ENCODE measurements at regions not wholly inside any gene's neighbourhood (a gene's known extent, or its start where the extent isn't known, plus 50 kb on each side); places are given as distances from the start of the nearest gene placed in this dataset.
A peak's percentile ranks its signal among the peaks of the same experiment; 100 is the strongest.

GRCh38 chr12:116454076-116454475, 105.1 kb upstream of the MAP1LC3B2 start:
- TF ChIP-seq, protein P1, sequence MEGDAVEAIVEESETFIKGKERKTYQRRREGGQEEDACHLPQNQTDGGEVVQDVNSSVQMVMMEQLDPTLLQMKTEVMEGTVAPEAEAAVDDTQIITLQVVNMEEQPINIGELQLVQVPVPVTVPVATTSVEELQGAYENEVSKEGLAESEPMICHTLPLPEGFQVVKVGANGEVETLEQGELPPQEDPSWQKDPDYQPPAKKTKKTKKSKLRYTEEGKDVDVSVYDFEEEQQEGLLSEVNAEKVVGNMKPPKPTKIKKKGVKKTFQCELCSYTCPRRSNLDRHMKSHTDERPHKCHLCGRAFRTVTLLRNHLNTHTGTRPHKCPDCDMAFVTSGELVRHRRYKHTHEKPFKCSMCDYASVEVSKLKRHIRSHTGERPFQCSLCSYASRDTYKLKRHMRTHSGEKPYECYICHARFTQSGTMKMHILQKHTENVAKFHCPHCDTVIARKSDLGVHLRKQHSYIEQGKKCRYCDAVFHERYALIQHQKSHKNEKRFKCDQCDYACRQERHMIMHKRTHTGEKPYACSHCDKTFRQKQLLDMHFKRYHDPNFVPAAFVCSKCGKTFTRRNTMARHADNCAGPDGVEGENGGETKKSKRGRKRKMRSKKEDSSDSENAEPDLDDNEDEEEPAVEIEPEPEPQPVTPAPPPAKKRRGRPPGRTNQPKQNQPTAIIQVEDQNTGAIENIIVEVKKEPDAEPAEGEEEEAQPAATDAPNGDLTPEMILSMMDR (IDR thresholded peaks at IDR 0.05; ENCODE audit: unreplicated experiment in 3 of 3) = no peak
- Mint-ChIP-seq H3K36me3 (ENCODE audit: low read depth) (no peaks in the 10 kb centered on the region), H3K4me1 (peaks cover 29% of the 10 kb centered on the region), H3K27me3 (ENCODE audit: low read depth) (peaks cover 7% of the 10 kb centered on the region), H3K4me3 (no peak overlapping the region), H3K9me3 (no peaks in the 10 kb centered on the region), H3K27ac (peak overlapping the region in 1 of 3 experiments; percentile 49)

DNA sequence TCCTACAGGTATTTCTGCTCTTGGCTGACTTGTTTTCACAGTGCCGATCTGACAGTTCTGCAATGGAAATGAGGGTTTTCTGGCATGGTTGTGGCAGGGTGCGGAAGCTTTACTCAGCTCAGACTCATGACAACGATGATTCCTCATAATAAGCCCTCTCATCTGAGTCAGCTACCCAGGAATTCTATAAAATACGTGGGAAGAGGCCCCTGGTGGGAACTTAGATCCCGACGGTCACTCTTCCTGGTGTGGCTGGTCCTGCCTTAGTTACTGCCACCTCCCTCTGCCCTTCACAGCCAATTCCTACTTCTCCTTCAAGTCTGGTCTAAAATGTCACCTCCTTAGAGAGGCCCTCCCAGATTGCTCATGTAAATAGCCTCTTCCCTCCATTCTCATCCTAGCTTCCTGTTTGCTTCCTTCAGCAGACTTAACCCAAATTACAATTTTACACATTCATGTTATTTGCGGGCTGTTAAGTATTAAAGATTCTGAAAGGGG, 104.2 kb upstream of the MAP1LC3B2 start:
- no peaks in the 10 kb centered on the region for H3K9me3 Mint-ChIP-seq
- H3K4me3 Mint-ChIP-seq = peak overlapping the region; percentile 18 to 54 (median 47)
- no peaks in the 10 kb centered on the region for H3K36me3 Mint-ChIP-seq (ENCODE audit: low read depth)
- peak overlapping the region; percentile 92 to 97 (median 95) for H3K27ac Mint-ChIP-seq
- H3K4me1 Mint-ChIP-seq = peaks cover 33% of the 10 kb centered on the region
- H3K27me3 Mint-ChIP-seq (ENCODE audit: low read depth) = peaks cover 7% of the 10 kb centered on the region
- TF ChIP-seq, protein P1 (IDR thresholded peaks at IDR 0.05; ENCODE audit: unreplicated experiment in 3 of 3) = no peak

DNA sequence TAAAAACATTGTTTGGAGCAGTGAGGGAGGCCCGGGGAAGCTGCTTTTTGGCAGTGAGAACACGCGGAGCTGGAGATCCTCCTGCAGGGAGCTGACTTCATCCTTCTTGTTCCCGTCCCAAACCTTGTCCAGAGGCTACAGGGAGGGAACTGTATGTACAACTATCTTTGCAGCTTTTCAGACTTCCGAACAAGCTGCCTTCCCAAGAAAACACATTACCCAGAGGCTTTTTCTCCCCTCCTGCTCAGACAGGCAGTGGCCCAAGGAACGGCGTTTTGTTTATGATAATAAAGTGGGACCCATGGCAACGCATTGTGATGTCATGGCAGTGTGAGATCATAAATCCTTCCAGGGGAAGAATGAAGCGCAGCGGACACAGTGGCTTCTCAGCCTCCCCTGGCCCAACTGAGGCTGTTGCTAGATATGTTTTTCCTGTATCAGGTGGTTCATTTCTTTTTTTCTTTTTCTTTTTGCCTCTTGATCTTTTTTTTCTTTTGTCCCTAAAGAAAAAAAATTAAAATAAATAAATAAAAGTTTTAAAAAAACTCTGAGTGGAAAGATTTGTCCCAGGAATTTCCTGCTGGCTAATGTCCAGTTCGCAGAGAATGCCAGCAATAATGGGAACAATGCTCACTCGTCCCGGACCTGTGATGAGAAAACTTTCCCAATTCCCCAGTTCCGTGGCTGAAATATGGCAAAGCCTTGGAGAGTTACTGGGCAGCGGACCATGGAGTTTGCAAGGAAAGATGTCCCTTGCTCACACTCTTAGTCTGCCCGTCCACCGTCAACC, 103.4 kb upstream of the MAP1LC3B2 start:
- Mint-ChIP-seq H3K4me1 (peaks cover 36% of the 10 kb centered on the region), H3K36me3 (ENCODE audit: low read depth) (no peaks in the 10 kb centered on the region), H3K27ac (peak overlapping the region; percentile 92 to 97 (median 95)), H3K9me3 (no peaks in the 10 kb centered on the region), H3K27me3 (ENCODE audit: low read depth) (peaks cover 7% of the 10 kb centered on the region), H3K4me3 (peak overlapping the region; percentile 47 to 54 (median 48))
- TF ChIP-seq, protein P1 (IDR thresholded peaks at IDR 0.05; ENCODE audit: unreplicated experiment in 3 of 3) = no peak

GRCh38 chr12:116456330-116457082, 102.7 kb upstream of the MAP1LC3B2 start:
- Mint-ChIP-seq H3K36me3 (ENCODE audit: low read depth) (no peaks in the 10 kb centered on the region), H3K4me3 (peak overlapping the region; percentile 20 to 54 (median 48)), H3K27ac (peak overlapping the region; percentile 92 to 96 (median 93)), H3K27me3 (ENCODE audit: low read depth) (peaks cover 7% of the 10 kb centered on the region), H3K4me1 (peaks cover 36% of the 10 kb centered on the region), H3K9me3 (no peaks in the 10 kb centered on the region)
- TF ChIP-seq, protein P1 (IDR thresholded peaks at IDR 0.05; ENCODE audit: unreplicated experiment in 3 of 3) = no peak

DNA sequence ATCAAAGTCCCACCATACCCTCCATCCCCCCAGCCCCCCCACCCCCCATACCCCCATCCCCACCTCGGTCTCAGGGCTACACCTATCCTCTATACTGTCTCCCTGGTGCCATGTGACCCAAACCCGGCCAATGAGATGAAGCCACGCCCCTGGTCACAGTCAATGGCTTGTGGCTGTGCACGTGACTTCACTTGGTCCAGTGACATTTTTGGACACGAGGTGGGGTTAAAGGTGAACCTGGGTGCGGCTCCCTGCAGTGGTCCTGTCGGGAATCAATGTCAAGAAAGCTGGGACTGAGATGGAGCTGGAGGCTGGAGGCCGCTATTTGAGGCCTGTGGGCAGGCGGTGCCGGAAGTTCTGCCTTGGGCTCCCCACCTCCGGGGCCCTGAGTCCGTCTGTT, 100.7 kb upstream of the MAP1LC3B2 start:
- TF ChIP-seq, protein P1 (IDR thresholded peaks at IDR 0.05; ENCODE audit: unreplicated experiment in 3 of 3) = no peak
- no peaks in the 10 kb centered on the region for H3K9me3 Mint-ChIP-seq
- H3K36me3 Mint-ChIP-seq (ENCODE audit: low read depth) = no peaks in the 10 kb centered on the region
- H3K4me1 Mint-ChIP-seq = peaks cover 39% of the 10 kb centered on the region
- H3K27ac Mint-ChIP-seq = no peak overlapping the region
- peaks cover 7% of the 10 kb centered on the region for H3K27me3 Mint-ChIP-seq (ENCODE audit: low read depth)
- no peak overlapping the region for H3K4me3 Mint-ChIP-seq

Data from nephron (organoid).